ENCODE measurements at regions not wholly inside any gene's neighbourhood (a gene's known extent, or its start where the extent isn't known, plus 50 kb on each side); places are given as distances from the start of the nearest gene placed in this dataset.
"Not testable (repeated sequence)": the region's sequence is repeated elsewhere in the genome, so short reads cannot be mapped to it uniquely, and the experiment has no call there.

- not testable (repeated sequence) for H3K36me3 ChIP-seq; H3K27ac ChIP-seq; H3K27me3 ChIP-seq; H3K9me3 ChIP-seq; H3K4me1 ChIP-seq; H3K4me3 ChIP-seq; DNase-seq (ENCODE audit: low spot score in 2 of 2)
- WGBS, 2 donors: 74 to 86% methylated on average over 4 to 7 of the region's 7 CpGs
Measured at GRCh38 chr14:19202053-19202442, 232.1 kb downstream of the POTEG start.

GRCh38 chr14:19203250-19203972 lies 230.7 kb downstream of the POTEG start:
- not testable (repeated sequence) for H3K4me1 ChIP-seq
- WGBS, 2 donors: 50 to 86% methylated on average over 2 of the region's 5 CpGs

DNA sequence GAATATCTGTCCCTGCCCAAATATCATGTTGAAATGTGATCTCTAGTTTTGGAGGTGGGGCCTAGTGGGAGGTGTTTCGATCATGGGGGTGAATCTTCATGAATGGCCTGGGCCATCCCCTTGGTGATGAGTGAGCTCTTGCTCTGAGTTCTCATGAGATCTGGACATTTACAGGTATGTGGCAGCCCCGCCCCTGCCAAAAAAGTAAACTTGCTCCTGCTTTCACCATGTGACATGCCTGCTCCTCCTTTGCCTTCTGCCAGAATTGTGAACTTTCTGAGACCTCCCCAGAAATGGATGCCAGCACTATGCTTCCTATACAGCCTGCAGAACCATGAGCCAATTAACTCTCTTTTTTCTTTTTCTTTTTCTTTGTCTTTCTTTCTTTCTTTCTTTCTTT lies 229.3 kb downstream of the POTEG start:
- not testable (repeated sequence) for H3K36me3 ChIP-seq; H3K27ac ChIP-seq; H3K27me3 ChIP-seq; H3K4me1 ChIP-seq; DNase-seq (ENCODE audit: low spot score in 2 of 2); H3K4me3 ChIP-seq; H3K9me3 ChIP-seq
- 43 to 60% methylated on average over 2 of the region's 2 CpGs for WGBS, 2 donors

More at GRCh38 chr14:19203250-19203972, 230.7 kb downstream of the POTEG start:
- H3K36me3 ChIP-seq; H3K27me3 ChIP-seq; DNase-seq (ENCODE audit: low spot score in 2 of 2); H3K4me3 ChIP-seq; H3K27ac ChIP-seq; H3K9me3 ChIP-seq: not testable (repeated sequence)

GRCh38 chr14:19216480-19216879 lies 217.7 kb downstream of the POTEG start:
- H3K4me1 ChIP-seq; H3K9me3 ChIP-seq; H3K4me3 ChIP-seq; H3K27ac ChIP-seq; DNase-seq (ENCODE audit: low spot score in 2 of 2); H3K27me3 ChIP-seq; H3K36me3 ChIP-seq: not testable (repeated sequence)
- WGBS, 2 donors: 93 to 94% methylated on average over 5 to 7 of the region's 9 CpGs

DNA sequence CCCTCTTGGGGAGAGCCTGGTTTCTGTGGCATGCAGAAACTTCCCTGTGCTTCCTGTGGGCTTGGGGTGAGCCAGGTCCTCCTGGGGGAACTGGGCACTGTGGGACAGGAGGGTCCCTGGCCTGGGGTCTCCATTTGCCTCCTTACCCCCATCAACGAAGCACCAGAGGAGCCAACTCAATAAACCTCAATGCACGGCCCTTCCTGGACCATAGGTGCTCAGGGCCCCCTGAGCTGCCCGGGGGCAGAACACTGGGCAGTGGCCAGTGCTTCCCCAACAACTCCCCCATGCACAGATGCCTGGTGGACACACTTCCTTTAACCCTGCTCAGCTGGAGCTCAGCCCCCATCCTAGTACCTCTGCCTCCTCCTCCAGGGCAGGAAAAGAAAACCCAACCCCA lies 214.7 kb downstream of the POTEG start:
- 76 to 88% methylated on average over 3 of the region's 3 CpGs for WGBS, 2 donors

DNA sequence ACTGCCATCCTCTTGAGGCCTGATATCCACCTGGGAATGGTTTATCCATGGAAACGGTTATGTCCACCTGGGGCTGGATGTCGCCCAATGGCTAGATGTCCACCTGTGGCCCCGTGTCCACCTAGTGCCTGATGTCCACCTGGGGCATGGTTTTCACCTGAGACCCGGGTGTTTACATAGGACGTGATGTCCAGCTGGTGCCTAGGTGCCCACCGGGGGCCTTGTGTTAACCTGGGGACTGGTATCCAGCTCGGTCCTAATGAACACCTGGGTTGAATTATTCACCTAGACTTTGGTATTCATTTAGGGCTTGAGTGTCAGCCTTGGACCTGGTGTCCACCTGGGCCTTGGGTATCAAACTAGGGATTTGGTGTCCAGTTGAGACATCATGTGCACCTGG lies 202.7 kb downstream of the POTEG start:
- not testable (repeated sequence) for H3K27ac ChIP-seq; DNase-seq (ENCODE audit: low spot score in 2 of 2); H3K36me3 ChIP-seq; H3K9me3 ChIP-seq; H3K4me3 ChIP-seq; H3K4me1 ChIP-seq; H3K27me3 ChIP-seq
- no CpG with 5 or more reads among the region's 7 CpGs for WGBS, 2 donors

More for the DNA sequence above, 214.7 kb downstream of the POTEG start:
- H3K27me3 ChIP-seq; H3K4me1 ChIP-seq; H3K36me3 ChIP-seq; H3K4me3 ChIP-seq; H3K9me3 ChIP-seq; H3K27ac ChIP-seq; DNase-seq (ENCODE audit: low spot score in 2 of 2): not testable (repeated sequence)

DNA sequence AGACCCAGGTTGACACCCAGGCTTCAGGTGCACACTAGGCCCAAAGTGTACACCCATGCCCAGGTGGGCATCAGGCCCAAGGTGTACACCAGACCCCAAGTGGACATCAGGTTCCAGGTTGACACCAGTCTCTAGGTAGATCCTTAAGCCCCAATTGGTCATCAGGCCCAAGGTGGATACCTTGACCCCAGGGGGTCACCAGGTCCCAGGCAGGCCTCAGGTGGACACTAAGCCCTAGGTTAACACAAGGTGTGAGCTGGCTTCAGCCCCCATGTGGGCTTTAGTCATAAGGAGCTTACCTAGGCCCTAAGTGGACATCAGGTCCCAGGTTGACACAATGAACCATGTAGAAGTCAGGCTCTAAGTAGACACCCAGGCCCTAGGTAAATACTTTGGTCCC lies 200.1 kb downstream of the POTEG start:
- H3K4me1 ChIP-seq; H3K4me3 ChIP-seq; H3K27ac ChIP-seq; H3K27me3 ChIP-seq; H3K9me3 ChIP-seq; H3K36me3 ChIP-seq; DNase-seq (ENCODE audit: low spot score in 2 of 2): not testable (repeated sequence)

DNA sequence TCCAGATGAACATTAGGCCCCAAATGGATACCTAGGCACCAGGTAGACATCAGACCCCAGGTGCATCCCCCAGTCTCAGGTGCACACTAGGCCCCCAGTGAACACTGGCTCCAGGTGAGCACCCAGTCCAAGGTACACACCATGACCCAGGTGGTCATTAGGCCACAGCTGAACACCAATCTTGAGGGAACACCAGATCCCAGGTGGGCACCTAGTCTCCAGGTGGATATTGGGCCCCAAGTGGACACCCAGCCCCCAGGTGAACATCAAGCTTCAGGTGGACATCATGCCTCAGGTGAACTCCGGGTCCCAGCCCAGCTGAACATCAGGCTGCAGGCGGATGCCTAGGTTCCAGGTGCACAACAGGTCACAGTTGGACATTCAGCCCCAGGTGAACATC lies 196.5 kb downstream of the POTEG start:
- H3K4me3 ChIP-seq; DNase-seq (ENCODE audit: low spot score in 2 of 2); H3K9me3 ChIP-seq; H3K27ac ChIP-seq; H3K4me1 ChIP-seq; H3K36me3 ChIP-seq; H3K27me3 ChIP-seq: not testable (repeated sequence)
- WGBS, 2 donors: no CpG with 5 or more reads among the region's 2 CpGs

GRCh38 chr14:19238584-19238983 lies 195.6 kb downstream of the POTEG start:
- H3K4me1 ChIP-seq; H3K36me3 ChIP-seq; DNase-seq (ENCODE audit: low spot score in 2 of 2); H3K27ac ChIP-seq; H3K4me3 ChIP-seq; H3K9me3 ChIP-seq; H3K27me3 ChIP-seq: not testable (repeated sequence)
- no CpG with 5 or more reads among the region's 3 CpGs for WGBS, 2 donors

- H3K4me1 ChIP-seq; DNase-seq (ENCODE audit: low spot score in 2 of 2); H3K4me3 ChIP-seq; H3K9me3 ChIP-seq; H3K27me3 ChIP-seq; H3K27ac ChIP-seq; H3K36me3 ChIP-seq: not testable (repeated sequence)
- WGBS, 2 donors: no CpG with 5 or more reads among the region's 15 CpGs
Measured at GRCh38 chr14:19239981-19240380, 194.2 kb downstream of the POTEG start.

DNA sequence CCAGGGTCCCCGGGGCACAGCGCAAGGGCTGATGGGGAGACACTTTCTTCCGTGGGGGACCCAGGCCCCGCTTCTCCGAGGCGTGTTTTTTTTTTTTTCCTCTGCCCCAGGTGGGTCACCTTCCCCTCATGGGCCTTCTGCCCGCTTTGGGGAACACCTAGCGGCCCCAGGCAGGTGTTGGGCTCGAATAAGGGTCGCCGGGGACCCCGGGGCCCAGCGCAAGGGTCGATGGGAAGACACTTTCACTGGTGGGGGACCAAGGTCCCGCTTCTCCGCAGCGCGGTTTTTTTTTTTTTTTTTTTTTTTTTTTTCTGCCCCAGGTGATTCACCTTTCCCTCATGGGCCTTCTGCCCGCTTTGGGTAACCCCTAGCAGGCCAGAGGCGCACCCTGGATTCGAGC lies 193.8 kb downstream of the POTEG start:
- not testable (repeated sequence) for H3K27me3 ChIP-seq; H3K9me3 ChIP-seq; H3K36me3 ChIP-seq; H3K4me3 ChIP-seq; H3K4me1 ChIP-seq; H3K27ac ChIP-seq; DNase-seq (ENCODE audit: low spot score in 2 of 2)
- 79 to 100% methylated on average over 4 to 9 of the region's 21 CpGs for WGBS, 2 donors

DNA sequence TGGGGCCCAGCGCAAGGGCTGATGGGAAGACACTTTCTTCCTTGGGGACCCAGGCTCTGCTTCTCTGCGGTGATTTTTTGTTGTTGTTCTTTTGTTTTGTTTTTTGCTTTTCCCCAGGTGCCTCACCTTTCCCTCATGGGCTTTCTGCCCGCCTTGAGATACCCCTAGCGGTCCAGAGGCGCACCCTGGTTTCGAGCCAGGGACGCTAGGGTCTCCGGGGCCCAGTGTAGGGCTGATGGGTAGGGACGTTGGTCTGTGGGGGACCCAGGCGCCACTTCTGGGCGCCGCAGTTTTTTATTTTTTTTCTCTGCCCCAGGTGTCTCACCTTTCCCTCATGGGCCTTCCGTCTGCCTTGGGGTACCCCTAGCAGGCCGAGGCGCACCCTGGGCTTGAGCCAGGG lies 192.7 kb downstream of the POTEG start:
- H3K9me3 ChIP-seq; H3K27ac ChIP-seq; DNase-seq (ENCODE audit: low spot score in 2 of 2); H3K4me1 ChIP-seq; H3K36me3 ChIP-seq; H3K27me3 ChIP-seq; H3K4me3 ChIP-seq: not testable (repeated sequence)
- 75 to 87% methylated on average over 10 to 12 of the region's 15 CpGs for WGBS, 2 donors

- not testable (repeated sequence) for H3K27me3 ChIP-seq; H3K36me3 ChIP-seq; H3K4me3 ChIP-seq; H3K9me3 ChIP-seq; H3K27ac ChIP-seq; DNase-seq (ENCODE audit: low spot score in 2 of 2); H3K4me1 ChIP-seq
- no CpG with 5 or more reads among the region's 15 CpGs for WGBS, 2 donors
Measured at GRCh38 chr14:19242529-19242928, 191.6 kb downstream of the POTEG start.

- H3K36me3 ChIP-seq; H3K4me3 ChIP-seq; H3K4me1 ChIP-seq; H3K27ac ChIP-seq; H3K27me3 ChIP-seq; DNase-seq (ENCODE audit: low spot score in 2 of 2); H3K9me3 ChIP-seq: not testable (repeated sequence)
- no CpG with 5 or more reads among the region's 40 CpGs for WGBS, 2 donors
Measured at GRCh38 chr14:19266908-19267307, 167.2 kb downstream of the POTEG start.

DNA sequence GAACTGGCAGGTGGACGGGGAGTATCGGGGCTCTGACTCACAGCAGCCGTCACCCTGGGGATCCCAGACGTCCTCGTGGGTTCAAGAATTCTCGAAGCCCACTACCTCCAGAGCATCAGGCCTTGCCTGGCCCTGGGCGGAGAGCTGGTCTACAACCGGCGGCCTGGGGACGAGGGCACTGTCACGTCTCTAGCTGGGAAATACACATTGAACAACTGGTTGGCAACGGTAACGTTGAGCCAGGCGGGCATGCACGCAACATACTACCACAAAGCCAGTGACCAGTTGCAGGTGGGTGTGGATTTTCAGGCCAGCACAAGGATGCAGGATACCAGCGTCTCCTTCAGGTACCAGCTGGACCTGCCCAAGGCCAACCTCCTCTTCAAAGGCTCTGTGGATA lies 166.5 kb downstream of the POTEG start:
- 90 to 92% methylated on average over 4 to 13 of the region's 16 CpGs for WGBS, 2 donors
- peak in 1 of 2 donors; percentile 4 for DNase-seq (ENCODE audit: low spot score in 2 of 2)
- not testable (repeated sequence) for H3K36me3 ChIP-seq, H3K4me1 ChIP-seq, H3K27ac ChIP-seq, H3K27me3 ChIP-seq, H3K9me3 ChIP-seq, H3K4me3 ChIP-seq

Data from tibial nerve (tissue), 4 donors.